Urinary bladder (tissue), 3 donors: ENCODE measurements at regions not wholly inside any gene's neighbourhood (a gene's known extent, or its start where the extent isn't known, plus 50 kb on each side); places are given as distances from the start of the nearest gene placed in this dataset.

Experiments
- DNase-seq: peaks from one replicate; pipeline ENCODE4 v3.0.0-alpha.2; 2015; ENCODE audit errors: extremely low spot score
- H3K27ac ChIP-seq: one replicate; pipeline ENCODE4 v1.5.1; 2013; ENCODE audit warnings: low read depth, mild to moderate bottlenecking, moderate library complexity
- H3K36me3 ChIP-seq: one replicate; pipeline ENCODE4 v1.6.1; 2013; ENCODE audit warnings: mild to moderate bottlenecking, moderate library complexity; ENCODE audit not compliant: insufficient read depth
- H3K4me1 ChIP-seq: one replicate; pipeline ENCODE4 v1.6.1; 2013; ENCODE audit warnings: mild to moderate bottlenecking, moderate library complexity; ENCODE audit not compliant: insufficient read depth
- H3K4me3 ChIP-seq: one replicate; pipeline ENCODE4 v1.5.1; 2013; ENCODE audit warnings: low read depth, low read length
- WGBS: extraction: QIAGEN DNeasy Blood & Tissue Kit; methylation state at CpG from one replicate; pipeline ENCODE4 v1.1.7; 2013; 5-methylcytosine and 5-hydroxymethylcytosine counted together
- donor health status: healthy with polysubstance abuse.
- donor health status: healthy.

- H3K4me3 ChIP-seq: no peak overlapping the region
- 91% methylated on average over 1 of the region's 1 CpG for WGBS
Observed at GRCh38 chr17:55883149-55883548, 132.3 kb downstream of the PCTP start.

GRCh38 chr17:55887531-55887930 lies 136.7 kb downstream of the PCTP start:
- Histone ChIP-seq H3K4me3 (no peak overlapping the region), H3K36me3 (no peaks in the 10 kb centered on the region), H3K4me1 (no peaks in the 10 kb centered on the region), H3K27ac (no peak overlapping the region)
- WGBS: 77% methylated on average over 3 of the region's 3 CpGs
- DNase-seq: no peak

More at GRCh38 chr17:55883149-55883548, 132.3 kb downstream of the PCTP start:
- no peak overlapping the region for H3K27ac ChIP-seq
- DNase-seq: no peak
- H3K36me3 ChIP-seq: no peaks in the 10 kb centered on the region
- no peaks in the 10 kb centered on the region for H3K4me1 ChIP-seq

GRCh38 chr17:55889271-55889670 lies 138.4 kb downstream of the PCTP start:
- H3K4me3 ChIP-seq: no peak overlapping the region
- H3K36me3 ChIP-seq: no peaks in the 10 kb centered on the region
- DNase-seq: no peak
- no peak overlapping the region for H3K27ac ChIP-seq
- no peaks in the 10 kb centered on the region for H3K4me1 ChIP-seq
- 38% methylated on average over 1 of the region's 1 CpG for WGBS

GRCh38 chr17:55895112-55895759 lies 144.4 kb downstream of the PCTP start:
- no peak for DNase-seq
- H3K27ac ChIP-seq: no peak overlapping the region
- no peaks in the 10 kb centered on the region for H3K36me3 ChIP-seq
- peaks cover 2% of the 10 kb centered on the region for H3K4me1 ChIP-seq
- H3K4me3 ChIP-seq: no peak overlapping the region
- WGBS: 87% methylated on average over 5 of the region's 5 CpGs

GRCh38 chr17:55897301-55897700 lies 146.4 kb downstream of the PCTP start:
- Histone ChIP-seq H3K4me1 (peaks cover 2% of the 10 kb centered on the region), H3K27ac (no peak overlapping the region), H3K36me3 (no peaks in the 10 kb centered on the region), H3K4me3 (no peak overlapping the region)
- WGBS: 64% methylated on average over 4 of the region's 4 CpGs
- DNase-seq: no peak

- no peak for DNase-seq
- WGBS: 33% methylated on average over 1 of the region's 1 CpG
- no peak overlapping the region for H3K4me3 ChIP-seq
- peaks cover 2% of the 10 kb centered on the region for H3K4me1 ChIP-seq
- no peaks in the 10 kb centered on the region for H3K36me3 ChIP-seq
- no peak overlapping the region for H3K27ac ChIP-seq
Observed at GRCh38 chr17:55898195-55898594, 147.3 kb downstream of the PCTP start.

- Histone ChIP-seq H3K27ac (no peak overlapping the region), H3K4me3 (no peak overlapping the region), H3K36me3 (no peaks in the 10 kb centered on the region), H3K4me1 (peaks cover 2% of the 10 kb centered on the region)
- DNase-seq: no peak
Observed at GRCh38 chr17:55900188-55900587, 149.3 kb downstream of the PCTP start.

- no peak for DNase-seq
- H3K27ac ChIP-seq: no peak overlapping the region
- peaks cover 2% of the 10 kb centered on the region for H3K4me1 ChIP-seq
- WGBS: 78% methylated on average over 2 of the region's 2 CpGs
- H3K36me3 ChIP-seq: no peaks in the 10 kb centered on the region
- no peak overlapping the region for H3K4me3 ChIP-seq
Observed at GRCh38 chr17:55903028-55903690, 152.3 kb downstream of the PCTP start.

GRCh38 chr17:55909776-55910175 lies 158.9 kb downstream of the PCTP start:
- H3K36me3 ChIP-seq: no peaks in the 10 kb centered on the region
- DNase-seq: no peak
- no peaks in the 10 kb centered on the region for H3K4me1 ChIP-seq
- WGBS: 95% methylated on average over 5 of the region's 5 CpGs
- no peak overlapping the region for H3K27ac ChIP-seq
- H3K4me3 ChIP-seq: no peak overlapping the region

GRCh38 chr17:55911186-55911585 lies 160.3 kb downstream of the PCTP start:
- no peak for DNase-seq
- 87% methylated on average over 4 of the region's 4 CpGs for WGBS
- Histone ChIP-seq H3K4me1 (no peaks in the 10 kb centered on the region), H3K27ac (no peak overlapping the region), H3K36me3 (no peaks in the 10 kb centered on the region), H3K4me3 (no peak overlapping the region)

GRCh38 chr17:55925440-55925839 lies 174.6 kb downstream of the PCTP start:
- WGBS: 97% methylated on average over 1 of the region's 1 CpG
- H3K4me3 ChIP-seq: no peak overlapping the region
- no peak for DNase-seq
- H3K36me3 ChIP-seq: no peaks in the 10 kb centered on the region
- no peak overlapping the region for H3K27ac ChIP-seq
- H3K4me1 ChIP-seq: no peaks in the 10 kb centered on the region

- WGBS: 25% methylated on average over 4 of the region's 4 CpGs
- H3K4me3 ChIP-seq: no peak overlapping the region
- H3K4me1 ChIP-seq: no peaks in the 10 kb centered on the region
- DNase-seq: no peak
- H3K36me3 ChIP-seq: no peaks in the 10 kb centered on the region
- H3K27ac ChIP-seq: no peak overlapping the region
Observed at GRCh38 chr17:55926276-55926990, 175.6 kb downstream of the PCTP start.

- no peak overlapping the region for H3K4me3 ChIP-seq
- WGBS: 77% methylated on average over 1 of the region's 1 CpG
- H3K27ac ChIP-seq: no peak overlapping the region
- H3K36me3 ChIP-seq: no peaks in the 10 kb centered on the region
- no peak for DNase-seq
- H3K4me1 ChIP-seq: no peaks in the 10 kb centered on the region
Observed at GRCh38 chr17:55930291-55930809, 179.5 kb downstream of the PCTP start.

GRCh38 chr17:55931446-55931845 lies 180.6 kb downstream of the PCTP start:
- Histone ChIP-seq H3K27ac (no peak overlapping the region), H3K36me3 (no peaks in the 10 kb centered on the region), H3K4me3 (no peak overlapping the region), H3K4me1 (no peaks in the 10 kb centered on the region)
- WGBS: 85% methylated on average over 1 of the region's 1 CpG
- no peak for DNase-seq
